Fibroblast of lung (primary cell): ENCODE measurements at regions not wholly inside any gene's neighbourhood (a gene's known extent, or its start where the extent isn't known, plus 50 kb on each side); places are given as distances from the start of the nearest gene placed in this dataset.

ENCODE experiments used
- DNase-seq, 2 donors: peaks; one replicate each; pipeline versions ENCODE4 v3.0.0 to v3.0.0-alpha.2; 2010; ENCODE audit warnings: low read depth in 2 of 2
- H2AFZ ChIP-seq: 2 replicates; pipeline ENCODE4 v1.5.1; 2012; ENCODE audit warnings: low read length, control low read depth, inconsistent platforms
- H3K27ac ChIP-seq: 2 replicates; pipeline ENCODE4 v1.5.1; 2011; ENCODE audit warnings: low read length, control low read depth; ENCODE audit not compliant: insufficient read depth
- H3K27me3 ChIP-seq: 2 replicates; pipeline ENCODE4 v1.5.1; 2011; ENCODE audit warnings: mild to moderate bottlenecking, low read length; ENCODE audit not compliant: control insufficient read depth, insufficient read depth
- H3K36me3 ChIP-seq: 2 replicates; pipeline ENCODE4 v1.5.1; 2011; ENCODE audit warnings: low read length; ENCODE audit not compliant: control insufficient read depth, insufficient read depth
- H3K4me1 ChIP-seq: 2 replicates; pipeline ENCODE4 v1.5.1; 2011; ENCODE audit warnings: low read length; ENCODE audit not compliant: control insufficient read depth, insufficient read depth; ENCODE audit errors: extremely low read depth
- H3K4me2 ChIP-seq: 2 replicates; pipeline ENCODE4 v1.5.1; 2011; ENCODE audit warnings: low read length, control low read depth; ENCODE audit not compliant: insufficient read depth; ENCODE audit errors: extremely low read depth
- H3K4me3 ChIP-seq, 4 experiments: fragments of 200-600 bp in 1 of 4; sonication (generic) in 1 of 4; replicated peaks in 1 of 4; 2 replicates each; pipeline ENCODE4 v1.5.1; 2011 to 2016; ENCODE audit warnings: low read length in 4 of 4, low read depth in 3 of 4, mild to moderate bottlenecking in 3 of 4, control low read depth in 2 of 4, inconsistent platforms in 1 of 4, mixed read lengths in 1 of 4; ENCODE audit not compliant: insufficient read depth in 1 of 4; ENCODE audit errors: control extremely low read depth in 1 of 4
- H3K79me2 ChIP-seq: 2 replicates; pipeline ENCODE4 v1.5.1; 2012; ENCODE audit warnings: mild to moderate bottlenecking, low read length, inconsistent platforms; ENCODE audit not compliant: control insufficient read depth, insufficient read depth
- H3K9ac ChIP-seq: 2 replicates; pipeline ENCODE4 v1.5.1; 2011; ENCODE audit warnings: mild to moderate bottlenecking, low read length, control low read depth; ENCODE audit not compliant: insufficient read depth
- H3K9me3 ChIP-seq: 2 replicates; pipeline ENCODE4 v1.5.1; 2012; ENCODE audit warnings: low read depth, low read length; ENCODE audit not compliant: control insufficient read depth, insufficient read depth
- H4K20me1 ChIP-seq: 2 replicates; pipeline ENCODE4 v1.5.1; 2011; ENCODE audit warnings: low read length; ENCODE audit not compliant: control insufficient read depth, insufficient read depth; ENCODE audit errors: extremely low read depth
- CTCF ChIP-seq, 2 donors: IDR thresholded peaks in 1 of 2; conservative IDR thresholded peaks in 1 of 2; 1 replicate in 1 of 2; 2 replicates in 1 of 2; pipeline ENCODE4 v1.5.1; 2011 to 2012; ENCODE audit warnings: low read length in 2 of 2, control low read depth in 1 of 2, inconsistent platforms in 1 of 2, low read depth in 1 of 2, mild to moderate bottlenecking in 1 of 2
- EZH2 ChIP-seq: IDR thresholded peaks from 2 replicates; pipeline ENCODE4 v1.5.1; 2012; ENCODE audit warnings: low read length, control low read depth, mild to moderate bottlenecking; ENCODE audit errors: missing control alignments

DNA sequence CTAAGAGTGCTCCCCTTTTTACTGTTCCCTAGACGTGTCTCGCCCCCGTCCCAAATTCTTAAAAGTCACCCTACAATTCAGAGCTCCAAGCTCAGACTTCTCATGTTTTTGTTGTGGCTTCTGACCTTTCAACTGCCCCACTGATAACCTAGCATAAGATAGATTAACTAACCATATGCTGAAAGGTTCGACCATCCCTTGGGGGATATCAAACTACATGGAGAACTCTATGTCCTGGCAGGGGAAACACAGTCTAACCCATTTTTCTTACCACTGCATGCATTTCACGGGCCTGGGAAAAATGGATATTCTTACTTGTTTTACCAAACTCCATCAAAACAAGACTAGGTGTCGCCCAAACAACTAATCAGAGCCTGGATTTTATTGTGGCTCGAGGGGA, 236.4 kb upstream of the MID1 start:
- no peaks in the 10 kb centered on the region for H3K36me3 ChIP-seq
- H3K9me3 ChIP-seq, result no peaks in the 10 kb centered on the region
- no peak overlapping the region for H3K4me3 ChIP-seq
- no peak overlapping the region for H3K4me2 ChIP-seq
- no peaks in the 10 kb centered on the region for H4K20me1 ChIP-seq
- no peak overlapping the region for H3K27ac ChIP-seq
- H3K4me1 ChIP-seq, result no peaks in the 10 kb centered on the region
- no peaks in the 10 kb centered on the region for H3K27me3 ChIP-seq
- no peak for TF ChIP-seq CTCF (conservative IDR thresholded peaks at IDR 0.05 in 1 of 2, IDR thresholded peaks at IDR 0.05 in 1 of 2; ENCODE audit: low read depth in 1 of 2, low read length in 2 of 2)
- TF ChIP-seq EZH2, result no peak
- no peak overlapping the region for H3K9ac ChIP-seq
- no peak for DNase-seq
- no peak overlapping the region for H2AFZ ChIP-seq
- no peaks in the 10 kb centered on the region for H3K79me2 ChIP-seq

DNA sequence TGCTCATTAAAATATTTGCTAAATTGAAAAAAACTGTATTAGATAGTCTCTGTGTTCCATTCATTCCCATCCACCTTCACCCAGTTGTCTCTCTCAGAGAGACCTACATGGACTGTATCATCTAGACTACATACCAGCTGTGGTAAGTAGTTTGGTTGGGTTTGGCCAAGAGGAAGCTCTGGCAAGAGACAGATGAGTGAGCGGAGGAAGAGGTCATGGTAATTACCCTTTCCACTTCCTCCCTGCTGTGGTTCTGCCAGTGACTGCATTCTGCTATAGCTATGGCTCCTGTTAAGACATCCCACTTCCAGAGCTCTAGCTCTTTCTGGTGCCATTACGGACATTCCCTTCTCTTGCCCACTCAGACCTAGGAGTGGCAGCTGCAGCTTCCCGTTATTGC, 239.0 kb upstream of the MID1 start:
- DNase-seq, result peak in 1 of 2 donors; percentile 2
- Histone ChIP-seq H3K4me2 (no peak overlapping the region), H3K9ac (no peak overlapping the region), H3K4me1 (no peaks in the 10 kb centered on the region), H3K36me3 (no peaks in the 10 kb centered on the region), H3K27me3 (no peaks in the 10 kb centered on the region), H3K79me2 (no peaks in the 10 kb centered on the region), H3K4me3 (no peak overlapping the region), H3K9me3 (no peaks in the 10 kb centered on the region), H3K27ac (no peak overlapping the region), H4K20me1 (no peaks in the 10 kb centered on the region), H2AFZ (no peak overlapping the region)
- no peak for TF ChIP-seq EZH2
- TF ChIP-seq CTCF (conservative IDR thresholded peaks at IDR 0.05 in 1 of 2, IDR thresholded peaks at IDR 0.05 in 1 of 2; ENCODE audit: low read depth in 1 of 2, low read length in 2 of 2), result no peak

GRCh38 chrX:10875995-10876394, 235.1 kb upstream of the HCCS start:
- Histone ChIP-seq H3K79me2 (no peaks in the 10 kb centered on the region), H2AFZ (no peak overlapping the region), H3K4me1 (no peaks in the 10 kb centered on the region), H3K4me2 (no peak overlapping the region), H3K9ac (no peak overlapping the region), H3K27ac (no peak overlapping the region), H3K27me3 (no peaks in the 10 kb centered on the region), H4K20me1 (no peaks in the 10 kb centered on the region), H3K9me3 (no peaks in the 10 kb centered on the region), H3K36me3 (no peaks in the 10 kb centered on the region), H3K4me3 (no peak overlapping the region)
- TF ChIP-seq EZH2 (no peak), CTCF (conservative IDR thresholded peaks at IDR 0.05 in 1 of 2, IDR thresholded peaks at IDR 0.05 in 1 of 2; ENCODE audit: low read depth in 1 of 2, low read length in 2 of 2) (no peak)
- DNase-seq, result no peak
